Activated CD8-positive, alpha-beta memory T cell treated with anti-CD3 and anti-CD28 coated beads for 24 hours (primary cell): ENCODE measurements at regions not wholly inside any gene's neighbourhood (a gene's known extent, or its start where the extent isn't known, plus 50 kb on each side); places are given as distances from the start of the nearest gene placed in this dataset.
"Not testable (repeated sequence)": the region's sequence is repeated elsewhere in the genome, so short reads cannot be mapped to it uniquely, and the experiment has no call there.

Source experiments
- DNase-seq: peaks from one replicate; pipeline ENCODE4 v3.0.0-alpha.2; 2020

GRCh38 chr5:82466986-82467561 is 188.9 kb upstream of the RPS23 start:
- no peak for DNase-seq

GRCh38 chr5:82465235-82465634 is 187.1 kb upstream of the RPS23 start:
- no peak for DNase-seq

- DNase-seq = no peak
Measured at GRCh38 chr5:82459626-82460025, 181.5 kb upstream of the RPS23 start.

- DNase-seq = not testable (repeated sequence)
Measured at GRCh38 chr5:82455317-82455716, 177.2 kb upstream of the RPS23 start.

- DNase-seq = no peak
Measured at GRCh38 chr5:82448374-82448773, 170.2 kb upstream of the RPS23 start.

GRCh38 chr5:82447913-82448312 is 169.8 kb upstream of the RPS23 start:
- no peak for DNase-seq

GRCh38 chr5:82446809-82447208 is 168.7 kb upstream of the RPS23 start:
- no peak for DNase-seq

GRCh38 chr5:82445726-82446335 is 167.7 kb upstream of the RPS23 start:
- DNase-seq = no peak

GRCh38 chr5:82439750-82440445 is 161.7 kb upstream of the RPS23 start:
- no peak for DNase-seq

- not testable (repeated sequence) for DNase-seq
Measured at GRCh38 chr5:82437565-82437964, 159.4 kb upstream of the RPS23 start.

GRCh38 chr5:82436291-82436690 is 158.1 kb upstream of the RPS23 start:
- DNase-seq = no peak

- not testable (repeated sequence) for DNase-seq
Measured at GRCh38 chr5:82434696-82435660, 156.8 kb upstream of the RPS23 start.

- DNase-seq = no peak
Measured at GRCh38 chr5:82426464-82427154, 148.5 kb upstream of the RPS23 start.

GRCh38 chr5:82425591-82425990 is 147.4 kb upstream of the RPS23 start:
- no peak for DNase-seq

- DNase-seq = no peak
Measured at GRCh38 chr5:82424211-82424610, 146.1 kb upstream of the RPS23 start.

- DNase-seq = no peak
Measured at GRCh38 chr5:82422751-82423181, 144.6 kb upstream of the RPS23 start.

GRCh38 chr5:82422001-82422740 is 144.0 kb upstream of the RPS23 start:
- DNase-seq = no peak

GRCh38 chr5:82421119-82421518 is 143.0 kb upstream of the RPS23 start:
- DNase-seq = no peak

GRCh38 chr5:82420524-82420923 is 142.4 kb upstream of the RPS23 start:
- not testable (repeated sequence) for DNase-seq

GRCh38 chr5:82419559-82420332 is 141.6 kb upstream of the RPS23 start:
- no peak for DNase-seq

- DNase-seq = no peak
Measured at GRCh38 chr5:82418608-82418950, 140.4 kb upstream of the RPS23 start.
